ES-I3 (cell line): ENCODE measurements at regions not wholly inside any gene's neighbourhood (a gene's known extent, or its start where the extent isn't known, plus 50 kb on each side); places are given as distances from the start of the nearest gene placed in this dataset.
A peak's percentile ranks its signal among the peaks of the same experiment; 100 is the strongest.

ENCODE experiments used
- H3K36me3 ChIP-seq: 2 replicates; pipeline ENCODE4 v1.6.1; 2013; ENCODE audit warnings: mild to moderate bottlenecking, low read length, control low read depth, moderate library complexity; ENCODE audit not compliant: insufficient read depth
- H3K4me1 ChIP-seq: 2 replicates; pipeline ENCODE4 v1.6.1; 2013; ENCODE audit warnings: mild to moderate bottlenecking, control low read depth, low read length; ENCODE audit not compliant: insufficient read depth
- H3K9ac ChIP-seq: 2 replicates; pipeline ENCODE4 v1.6.1; 2013; ENCODE audit warnings: low read depth, mild to moderate bottlenecking, low read length, moderate library complexity
- H3K9me3 ChIP-seq: 2 replicates; pipeline ENCODE4 v1.6.1; 2013; ENCODE audit warnings: mild to moderate bottlenecking, low read length, moderate library complexity; ENCODE audit not compliant: control insufficient read depth, insufficient read depth

GRCh38 chr10:42926843-42927242, 144.2 kb downstream of the BMS1 start:
- peaks cover 7% of the 10 kb centered on the region for H3K4me1 ChIP-seq
- H3K9me3 ChIP-seq: no peaks in the 10 kb centered on the region
- no peak overlapping the region for H3K9ac ChIP-seq
- no peaks in the 10 kb centered on the region for H3K36me3 ChIP-seq

- H3K9me3 ChIP-seq: no peaks in the 10 kb centered on the region
- H3K36me3 ChIP-seq: no peaks in the 10 kb centered on the region
- H3K4me1 ChIP-seq: peaks cover 7% of the 10 kb centered on the region
- H3K9ac ChIP-seq: no peak overlapping the region
These were observed 145.5 kb downstream of the BMS1 start for GRCh38 chr10:42928064-42928463.

GRCh38 chr10:42929236-42929635, 146.6 kb downstream of the BMS1 start:
- Histone ChIP-seq H3K4me1 (peaks cover 7% of the 10 kb centered on the region), H3K36me3 (no peaks in the 10 kb centered on the region), H3K9ac (no peak overlapping the region), H3K9me3 (no peaks in the 10 kb centered on the region)

GRCh38 chr10:42929993-42930392, 146.9 kb upstream of the RET start:
- H3K9me3 ChIP-seq: no peaks in the 10 kb centered on the region
- no peaks in the 10 kb centered on the region for H3K36me3 ChIP-seq
- H3K9ac ChIP-seq: no peak overlapping the region
- peaks cover 7% of the 10 kb centered on the region for H3K4me1 ChIP-seq

GRCh38 chr10:42930516-42931192, 146.2 kb upstream of the RET start:
- Histone ChIP-seq H3K9me3 (no peaks in the 10 kb centered on the region), H3K36me3 (no peaks in the 10 kb centered on the region), H3K9ac (no peak overlapping the region), H3K4me1 (peaks cover 7% of the 10 kb centered on the region)

- peaks cover 2% of the 10 kb centered on the region for H3K4me1 ChIP-seq
- no peaks in the 10 kb centered on the region for H3K36me3 ChIP-seq
- no peaks in the 10 kb centered on the region for H3K9me3 ChIP-seq
- no peak overlapping the region for H3K9ac ChIP-seq
These were observed 144.8 kb upstream of the RET start for GRCh38 chr10:42932116-42932515.

GRCh38 chr10:42932735-42933447, 144.0 kb upstream of the RET start:
- Histone ChIP-seq H3K9me3 (no peaks in the 10 kb centered on the region), H3K36me3 (no peaks in the 10 kb centered on the region), H3K9ac (peak overlapping the region; percentile 92)

GRCh38 chr10:42933448-42934340, 143.2 kb upstream of the RET start:
- Histone ChIP-seq H3K36me3 (no peaks in the 10 kb centered on the region), H3K9ac (peak overlapping the region; percentile 92), H3K9me3 (no peaks in the 10 kb centered on the region), H3K4me1 (peaks cover 2% of the 10 kb centered on the region)

More at GRCh38 chr10:42932735-42933447, 144.0 kb upstream of the RET start:
- peaks cover 2% of the 10 kb centered on the region for H3K4me1 ChIP-seq

- Histone ChIP-seq H3K36me3 (no peaks in the 10 kb centered on the region), H3K4me1 (peaks cover 2% of the 10 kb centered on the region), H3K9ac (no peak overlapping the region), H3K9me3 (no peaks in the 10 kb centered on the region)
These were observed 142.5 kb upstream of the RET start for GRCh38 chr10:42934351-42934811.

GRCh38 chr10:42934842-42935241, 142.0 kb upstream of the RET start:
- H3K9ac ChIP-seq: no peak overlapping the region
- H3K4me1 ChIP-seq: peaks cover 2% of the 10 kb centered on the region
- H3K9me3 ChIP-seq: no peaks in the 10 kb centered on the region
- H3K36me3 ChIP-seq: no peaks in the 10 kb centered on the region

- Histone ChIP-seq H3K9me3 (no peaks in the 10 kb centered on the region), H3K4me1 (peaks cover 2% of the 10 kb centered on the region), H3K9ac (no peak overlapping the region), H3K36me3 (no peaks in the 10 kb centered on the region)
These were observed 141.4 kb upstream of the RET start for GRCh38 chr10:42935466-42935865.

- H3K36me3 ChIP-seq: no peaks in the 10 kb centered on the region
- no peak overlapping the region for H3K9ac ChIP-seq
- no peaks in the 10 kb centered on the region; the same call in 1 of the 2 replicates for H3K4me1 ChIP-seq
- H3K9me3 ChIP-seq: no peaks in the 10 kb centered on the region
These were observed 140.3 kb upstream of the RET start for GRCh38 chr10:42936580-42936979.

- Histone ChIP-seq H3K36me3 (no peaks in the 10 kb centered on the region), H3K4me1 (no peaks in the 10 kb centered on the region; the same call in 1 of the 2 replicates), H3K9me3 (no peaks in the 10 kb centered on the region), H3K9ac (no peak overlapping the region)
These were observed 139.8 kb upstream of the RET start for GRCh38 chr10:42937048-42937447.

GRCh38 chr10:42937649-42938180, 139.2 kb upstream of the RET start:
- Histone ChIP-seq H3K4me1 (no peaks in the 10 kb centered on the region; the same call in 1 of the 2 replicates), H3K36me3 (no peaks in the 10 kb centered on the region), H3K9ac (no peak overlapping the region), H3K9me3 (no peaks in the 10 kb centered on the region)
